Subcutaneous abdominal adipose tissue (tissue), 5 donors: ENCODE measurements at regions not wholly inside any gene's neighbourhood (a gene's known extent, or its start where the extent isn't known, plus 50 kb on each side); places are given as distances from the start of the nearest gene placed in this dataset.

Experiments
- H3K27ac ChIP-seq: one replicate; pipeline ENCODE4 v1.7.0; 2013; ENCODE audit warnings: low read depth, mild to moderate bottlenecking, inconsistent platforms, low read length, moderate library complexity
- H3K27me3 ChIP-seq, 5 donors: one replicate each; pipeline ENCODE4 v1.7.0; 2013; ENCODE audit warnings: low read length in 5 of 5, inconsistent platforms in 1 of 5; ENCODE audit not compliant: control insufficient read depth in 5 of 5, insufficient read depth in 4 of 5
- H3K36me3 ChIP-seq, 5 donors: one replicate each; pipeline ENCODE4 v1.7.0; 2013; ENCODE audit warnings: low read length in 5 of 5; ENCODE audit not compliant: control insufficient read depth in 5 of 5, insufficient read depth in 5 of 5
- H3K4me1 ChIP-seq, 5 donors: one replicate each; pipeline ENCODE4 v1.7.0; 2013; ENCODE audit warnings: low read length in 5 of 5, mild to moderate bottlenecking in 3 of 5, moderate library complexity in 1 of 5; ENCODE audit not compliant: control insufficient read depth in 5 of 5, insufficient read depth in 5 of 5
- H3K4me3 ChIP-seq, 5 donors: one replicate each; pipeline ENCODE4 v1.7.0; 2013; ENCODE audit warnings: low read length in 5 of 5, low read depth in 1 of 5
- H3K9ac ChIP-seq, 5 donors: one replicate each; pipeline ENCODE4 v1.7.0; 2013; ENCODE audit warnings: low read length in 5 of 5, mild to moderate bottlenecking in 4 of 5, moderate library complexity in 3 of 5
- H3K9me3 ChIP-seq, 5 donors: one replicate each; pipeline ENCODE4 v1.7.0; 2013; ENCODE audit warnings: low read length in 5 of 5; ENCODE audit not compliant: control insufficient read depth in 5 of 5
- donor health status: healthy.
- donor health status: healthy.
- donor health status: healthy.
- donor health status: healthy.
- donor health status: healthy.

GRCh38 chr17:79337053-79337452 is 262.4 kb downstream of the ENGASE start:
- peaks cover 5 to 43% (median 14%) of the 10 kb centered on the region in 5 donors for H3K27me3 ChIP-seq
- H3K27ac ChIP-seq, result no peak overlapping the region
- H3K9me3 ChIP-seq, result no peaks in the 10 kb centered on the region
- H3K36me3 ChIP-seq, result no peaks in the 10 kb centered on the region
- no peak overlapping the region for H3K9ac ChIP-seq
- H3K4me1 ChIP-seq, result peaks cover 0 to 17% (median 0%) of the 10 kb centered on the region in 5 donors
- no peak overlapping the region for H3K4me3 ChIP-seq

DNA sequence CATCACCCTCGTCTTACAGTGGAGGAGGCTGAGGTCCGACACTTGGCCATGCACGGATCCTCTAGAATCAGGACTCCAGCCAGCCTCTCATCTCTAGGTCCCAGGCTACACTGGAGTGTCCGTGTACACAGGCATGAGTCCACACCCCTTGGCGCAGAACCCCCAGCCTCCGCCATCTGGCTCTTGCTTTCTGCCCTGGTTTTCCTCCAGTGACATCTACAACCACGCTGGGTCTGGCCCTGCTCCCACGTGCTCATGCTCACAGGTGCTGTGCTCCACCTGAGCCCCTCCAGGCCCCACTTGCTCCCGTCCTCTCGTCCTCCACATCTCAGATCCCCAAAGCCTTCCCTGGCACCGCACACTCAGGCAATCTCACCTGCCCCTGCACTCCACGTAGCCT is 260.8 kb downstream of the ENGASE start:
- no peaks in the 10 kb centered on the region for H3K9me3 ChIP-seq
- H3K4me1 ChIP-seq, result peaks cover 0 to 11% (median 0%) of the 10 kb centered on the region in 5 donors
- H3K4me3 ChIP-seq, result no peak overlapping the region
- no peak overlapping the region for H3K9ac ChIP-seq
- no peak overlapping the region for H3K27ac ChIP-seq
- H3K36me3 ChIP-seq, result no peaks in the 10 kb centered on the region
- H3K27me3 ChIP-seq, result peaks cover 16 to 48% (median 24%) of the 10 kb centered on the region in 5 donors

GRCh38 chr17:79332011-79332554 is 257.5 kb downstream of the ENGASE start:
- no peak overlapping the region for H3K4me3 ChIP-seq
- H3K4me1 ChIP-seq, result peaks cover 0 to 2% (median 0%) of the 10 kb centered on the region in 5 donors
- peaks cover 26 to 47% (median 38%) of the 10 kb centered on the region in 5 donors for H3K27me3 ChIP-seq
- no peaks in the 10 kb centered on the region for H3K36me3 ChIP-seq
- no peak overlapping the region for H3K27ac ChIP-seq
- no peaks in the 10 kb centered on the region for H3K9me3 ChIP-seq
- H3K9ac ChIP-seq, result no peak overlapping the region

- Histone ChIP-seq H3K9ac (no peak overlapping the region), H3K27ac (no peak overlapping the region), H3K27me3 (peaks cover 26 to 49% (median 44%) of the 10 kb centered on the region in 5 donors), H3K36me3 (no peaks in the 10 kb centered on the region), H3K4me1 (peaks cover 0 to 2% (median 0%) of the 10 kb centered on the region in 5 donors), H3K9me3 (no peaks in the 10 kb centered on the region), H3K4me3 (no peak overlapping the region)
Observed at GRCh38 chr17:79331492-79331891, 256.9 kb downstream of the ENGASE start.

- Histone ChIP-seq H3K27me3 (peaks cover 29 to 52% (median 46%) of the 10 kb centered on the region in 5 donors), H3K9me3 (no peaks in the 10 kb centered on the region), H3K4me1 (peaks cover 0 to 2% (median 0%) of the 10 kb centered on the region in 5 donors), H3K27ac (no peak overlapping the region), H3K36me3 (no peaks in the 10 kb centered on the region), H3K4me3 (no peak overlapping the region), H3K9ac (no peak overlapping the region)
Observed at GRCh38 chr17:79330696-79331095, 256.1 kb downstream of the ENGASE start.

GRCh38 chr17:79330229-79330628 is 255.6 kb downstream of the ENGASE start:
- no peaks in the 10 kb centered on the region for H3K36me3 ChIP-seq
- no peak overlapping the region for H3K9ac ChIP-seq
- H3K4me1 ChIP-seq, result peaks cover 0 to 2% (median 0%) of the 10 kb centered on the region in 5 donors
- no peak overlapping the region for H3K27ac ChIP-seq
- H3K4me3 ChIP-seq, result no peak overlapping the region
- H3K27me3 ChIP-seq, result peaks cover 29 to 52% (median 42%) of the 10 kb centered on the region in 5 donors
- H3K9me3 ChIP-seq, result no peaks in the 10 kb centered on the region

- Histone ChIP-seq H3K9me3 (no peaks in the 10 kb centered on the region), H3K36me3 (no peaks in the 10 kb centered on the region), H3K27me3 (peaks cover 38 to 62% (median 55%) of the 10 kb centered on the region in 5 donors), H3K4me1 (peaks cover 0 to 2% (median 0%) of the 10 kb centered on the region in 5 donors), H3K4me3 (no peak overlapping the region), H3K9ac (no peak overlapping the region), H3K27ac (no peak overlapping the region)
Observed at GRCh38 chr17:79326814-79327213, 252.2 kb downstream of the ENGASE start.

DNA sequence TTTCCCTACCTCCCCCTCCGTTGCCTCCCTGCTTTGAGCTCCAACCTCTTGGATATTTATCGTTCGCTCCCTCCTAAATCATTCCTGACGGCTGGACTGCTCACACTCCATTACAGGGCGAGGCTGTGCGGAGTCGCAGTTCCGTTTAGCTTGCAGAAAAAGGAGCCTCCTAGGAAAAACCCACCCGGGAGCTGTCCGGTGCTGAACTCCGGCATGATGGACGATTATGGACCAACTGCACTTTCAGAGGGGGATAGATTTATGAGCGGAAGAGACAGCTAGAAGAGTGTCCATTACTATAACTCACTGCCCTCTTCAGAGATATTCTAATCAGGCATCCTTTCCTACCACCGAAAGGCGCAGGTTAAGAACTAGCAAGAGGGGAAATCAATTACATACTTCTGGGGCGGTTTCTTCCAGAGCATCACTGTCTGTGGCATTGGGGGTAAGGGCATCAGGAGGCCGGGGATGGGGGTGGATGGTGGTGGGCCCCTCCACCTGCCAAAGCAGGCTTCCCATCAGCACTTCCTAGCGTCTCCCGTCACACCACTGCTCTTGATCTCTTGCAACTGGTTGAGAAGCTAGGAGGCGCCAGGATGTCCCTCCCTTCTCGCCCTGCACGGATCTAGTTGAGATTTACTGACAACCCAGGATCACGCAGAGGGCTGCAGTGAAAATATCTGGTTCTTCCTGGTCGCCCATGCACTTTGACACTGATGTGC is 251.2 kb downstream of the ENGASE start:
- no peak overlapping the region for H3K27ac ChIP-seq
- no peak overlapping the region for H3K9ac ChIP-seq
- H3K36me3 ChIP-seq, result no peaks in the 10 kb centered on the region
- no peaks in the 10 kb centered on the region for H3K9me3 ChIP-seq
- H3K27me3 ChIP-seq, result peaks cover 31 to 59% (median 49%) of the 10 kb centered on the region in 5 donors
- no peak overlapping the region for H3K4me3 ChIP-seq
- H3K4me1 ChIP-seq, result peaks cover 0 to 2% (median 0%) of the 10 kb centered on the region in 5 donors

DNA sequence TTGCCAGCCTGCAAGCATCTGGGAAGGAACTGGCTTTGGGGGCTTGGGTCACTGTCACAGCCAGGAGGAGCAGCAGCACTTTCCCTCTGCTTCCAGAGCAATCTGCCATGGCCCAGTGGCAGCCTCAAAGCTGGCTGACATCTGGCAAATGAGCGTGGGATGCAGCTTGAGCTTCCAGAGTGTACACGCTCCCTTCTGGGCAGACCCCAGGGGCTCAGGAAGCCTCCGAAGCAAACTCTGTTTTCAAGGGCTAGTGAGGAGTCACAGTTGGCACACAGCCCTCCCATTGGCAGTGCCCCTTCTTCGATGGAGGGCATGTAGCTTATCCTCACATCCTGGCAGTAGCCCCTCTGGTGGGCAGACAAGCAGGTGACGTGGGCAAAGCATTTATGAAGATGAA is 249.6 kb downstream of the ENGASE start:
- Histone ChIP-seq H3K9ac (no peak overlapping the region), H3K4me3 (no peak overlapping the region), H3K36me3 (no peaks in the 10 kb centered on the region), H3K27me3 (peaks cover 27 to 58% (median 45%) of the 10 kb centered on the region in 5 donors), H3K27ac (no peak overlapping the region), H3K4me1 (peaks cover 0 to under 1% (median 0%) of the 10 kb centered on the region in 5 donors), H3K9me3 (no peaks in the 10 kb centered on the region)

DNA sequence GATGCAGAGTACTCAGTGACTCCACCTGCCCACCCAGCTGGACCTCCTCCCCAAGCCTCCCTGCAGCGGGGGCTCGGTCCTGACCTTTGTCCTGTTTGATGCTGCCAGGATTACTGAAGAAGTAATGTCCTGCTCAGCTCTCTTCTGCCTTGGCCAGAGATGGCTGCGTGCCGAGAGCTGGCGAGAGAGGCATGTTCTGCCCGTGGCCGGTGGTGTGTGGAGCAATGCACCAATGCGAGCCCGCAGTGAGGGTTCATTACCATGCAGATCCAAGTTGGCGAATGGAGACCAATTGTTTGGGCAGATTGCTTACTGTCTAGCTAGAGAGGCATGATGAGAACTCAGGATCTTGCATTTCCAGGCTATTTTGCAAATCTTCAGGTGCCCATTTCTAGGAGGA is 248.9 kb downstream of the ENGASE start:
- H3K9ac ChIP-seq, result no peak overlapping the region
- H3K27ac ChIP-seq, result no peak overlapping the region
- peaks cover 26 to 52% (median 40%) of the 10 kb centered on the region in 5 donors for H3K27me3 ChIP-seq
- no peaks in the 10 kb centered on the region for H3K9me3 ChIP-seq
- no peaks in the 10 kb centered on the region for H3K4me1 ChIP-seq
- H3K36me3 ChIP-seq, result no peaks in the 10 kb centered on the region
- H3K4me3 ChIP-seq, result no peak overlapping the region
